HFF-Myc (cell line): ENCODE measurements at regions not wholly inside any gene's neighbourhood (a gene's known extent, or its start where the extent isn't known, plus 50 kb on each side); places are given as distances from the start of the nearest gene placed in this dataset.

Experiments
- DNase-seq: peaks from one replicate; pipeline ENCODE4 v3.0.0-alpha.2; 2011; ENCODE audit warnings: low read depth; ENCODE audit errors: extremely low read depth
- H3K4me3 ChIP-seq: replicated peaks from 2 replicates; pipeline ENCODE4 v1.5.1; 2011; ENCODE audit warnings: low read depth, mild to moderate bottlenecking, control low read depth, low read length
- CTCF ChIP-seq: IDR thresholded peaks from 2 replicates; pipeline ENCODE4 v1.5.1; 2012; ENCODE audit warnings: mild to moderate bottlenecking, low read depth, low read length, control low read depth; ENCODE audit errors: missing control alignments

DNA sequence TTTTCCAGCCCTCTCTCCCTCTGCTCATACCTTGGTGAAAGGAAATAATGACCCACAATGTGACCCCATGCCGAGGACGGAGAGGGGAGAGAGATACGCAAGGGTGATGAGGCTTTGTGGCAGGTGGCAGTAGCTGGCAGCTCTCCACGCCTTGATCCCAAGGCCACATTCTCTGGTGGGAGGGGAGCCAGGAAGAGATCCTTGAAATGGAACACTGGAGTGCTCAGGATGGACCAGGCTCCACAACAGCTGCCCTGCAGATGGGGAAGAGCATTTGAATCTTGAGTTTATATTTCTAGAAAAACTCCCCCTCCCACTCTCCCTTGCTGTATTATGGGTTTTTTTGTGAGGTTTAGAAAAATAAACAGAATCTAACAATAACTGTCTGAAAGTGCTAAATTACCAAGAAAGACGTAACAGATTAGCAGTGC is 61.6 kb upstream of the CDON start:
- DNase-seq = peak; percentile 74
- no peak overlapping the region for H3K4me3 ChIP-seq

GRCh38 chr11:126123686-126124085 is 61.0 kb upstream of the CDON start:
- no peak for DNase-seq
- TF ChIP-seq CTCF = no peak
- no peak overlapping the region for H3K4me3 ChIP-seq

More for the DNA sequence above, 61.6 kb upstream of the CDON start:
- TF ChIP-seq CTCF = no peak

DNA sequence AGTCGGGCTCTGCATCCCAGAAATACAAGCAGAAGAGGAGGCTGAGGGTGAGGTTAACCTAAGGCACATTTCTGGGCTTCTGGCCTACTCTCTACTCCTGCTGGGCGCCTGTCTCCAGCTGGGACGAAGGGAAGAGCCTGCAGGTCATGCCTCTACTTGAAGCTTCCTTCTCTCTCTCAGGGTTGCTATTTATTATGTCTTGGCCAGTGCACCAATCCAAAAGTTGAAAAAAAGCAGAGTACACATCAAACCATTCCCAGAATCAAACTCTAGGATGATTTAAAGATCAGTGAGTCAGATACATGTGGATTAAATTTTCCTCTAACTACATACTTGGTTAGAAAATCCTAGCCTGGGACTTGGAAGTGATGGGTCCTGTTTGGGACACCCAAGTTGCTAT is 60.2 kb upstream of the CDON start:
- TF ChIP-seq CTCF = no peak
- peak; percentile 42 for DNase-seq
- no peak overlapping the region for H3K4me3 ChIP-seq

DNA sequence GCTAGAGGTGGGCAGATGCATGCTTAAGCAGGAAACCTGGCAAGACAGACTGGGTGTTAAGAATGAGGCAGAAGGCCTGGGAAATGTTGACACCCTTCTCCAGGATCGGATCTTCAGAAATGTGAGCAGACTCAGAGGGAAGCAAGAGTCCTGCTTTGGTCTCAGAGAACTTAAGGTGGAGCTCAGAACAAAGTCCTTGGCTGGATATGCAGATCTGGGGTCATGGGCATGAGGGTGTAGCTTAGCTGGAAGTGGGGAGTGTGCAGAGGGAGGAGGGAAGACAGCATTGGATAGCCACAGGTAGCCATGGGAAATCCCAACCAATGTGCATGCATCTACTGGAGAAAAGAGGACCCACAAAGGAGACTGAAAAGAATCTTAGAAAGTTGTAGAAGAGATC is 58.6 kb upstream of the CDON start:
- no peak for TF ChIP-seq CTCF
- DNase-seq = no peak
- no peak overlapping the region for H3K4me3 ChIP-seq

DNA sequence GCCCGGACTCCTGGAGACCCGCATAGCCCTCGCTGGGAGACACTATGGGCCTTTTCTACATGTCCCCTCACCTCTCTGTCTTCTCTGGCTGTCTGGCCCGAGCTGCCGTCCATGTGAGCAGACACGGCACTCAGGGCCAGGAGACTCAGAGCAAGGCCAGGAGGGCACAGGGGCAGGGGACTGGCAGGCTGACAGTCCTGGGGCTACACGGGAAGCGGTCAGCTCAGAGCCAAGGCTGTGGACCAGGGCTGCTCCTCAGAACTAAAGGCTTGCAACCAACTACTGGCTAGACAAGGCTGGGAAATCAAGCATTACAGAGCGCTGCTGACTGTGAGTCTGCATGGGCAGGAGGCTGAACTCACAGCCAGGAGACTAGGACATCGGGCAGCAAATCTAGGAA is 56.1 kb upstream of the CDON start:
- DNase-seq = no peak
- no peak overlapping the region for H3K4me3 ChIP-seq
- TF ChIP-seq CTCF = no peak

DNA sequence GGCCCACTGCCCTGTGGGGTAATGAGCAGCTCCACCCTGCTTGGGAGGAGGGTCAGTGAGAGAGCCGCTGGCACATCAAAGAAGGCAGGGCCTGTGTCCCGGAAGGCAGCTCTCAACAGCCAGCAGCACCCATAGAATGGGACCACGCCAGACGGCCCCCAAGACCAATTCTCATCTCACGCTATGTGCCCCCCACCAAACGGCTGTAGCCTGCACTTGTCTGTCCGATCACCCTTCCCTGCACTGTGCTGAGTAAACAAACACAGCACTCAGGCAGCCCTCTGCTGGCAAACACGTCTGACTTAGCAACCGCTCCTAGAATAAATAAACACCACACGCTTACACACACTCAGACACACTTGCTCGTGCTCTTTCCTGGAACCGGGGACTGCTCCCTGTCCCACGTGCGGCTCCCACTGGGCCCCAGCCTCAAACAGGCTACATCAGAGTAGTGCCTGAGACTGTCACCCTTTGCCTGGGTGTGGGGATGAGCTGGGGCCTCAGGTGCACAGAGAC is 53.2 kb upstream of the CDON start:
- peak; percentile 79 for DNase-seq
- no peak overlapping the region for H3K4me3 ChIP-seq
- TF ChIP-seq CTCF = peak; percentile 24

- no peak for DNase-seq
- TF ChIP-seq CTCF = no peak
- H3K4me3 ChIP-seq = no peak overlapping the region
Observed at GRCh38 chr11:126115127-126115495, 52.4 kb upstream of the CDON start.
